Esophagus muscularis mucosa (tissue), 3 donors: ENCODE measurements at regions not wholly inside any gene's neighbourhood (a gene's known extent, or its start where the extent isn't known, plus 50 kb on each side); places are given as distances from the start of the nearest gene placed in this dataset.

ENCODE experiments used
- CTCF ChIP-seq, 3 experiments: fragments of 200-600 bp in 2 of 3; fragments of 450-650 bp in 1 of 3; sonication (generic) in 2 of 3; IDR thresholded peaks; one replicate each; pipeline ENCODE4 v1.5.1; 2017 to 2019; ENCODE audit warnings: antibody characterized with exemption in 3 of 3, mild to moderate bottlenecking in 2 of 3, moderate library complexity in 1 of 3
- POLR2A ChIP-seq: fragments of 450-650 bp; IDR thresholded peaks from one replicate; pipeline ENCODE4 v1.6.1; 2017; ENCODE audit warnings: antibody characterized with exemption, moderate library complexity, mild to moderate bottlenecking, low read depth

GRCh38 chr11:19605520-19606371 is 106.9 kb upstream of the NAV2 start:
- TF ChIP-seq POLR2A (no peak), CTCF (IDR thresholded peaks at IDR 0.05) (no peak)
